Stimulated activated CD8-positive, alpha-beta memory T cell treated with anti-CD3 and anti-CD28 coated beads, Interleukin-4, amount 100 ng/mL, for 24 hours (primary cell): ENCODE measurements at regions not wholly inside any gene's neighbourhood (a gene's known extent, or its start where the extent isn't known, plus 50 kb on each side); places are given as distances from the start of the nearest gene placed in this dataset.

Experiments used
- DNase-seq: peaks from one replicate; pipeline ENCODE4 v3.0.0-alpha.2; 2020; ENCODE audit warnings: low read depth

GRCh38 chr12:116489116-116489515 lies 70.1 kb upstream of the MAP1LC3B2 start:
- DNase-seq, result no peak

- no peak for DNase-seq
Observed at GRCh38 chr12:116490471-116490870, 68.7 kb upstream of the MAP1LC3B2 start.

- no peak for DNase-seq
Observed at GRCh38 chr12:116492703-116493324, 66.4 kb upstream of the MAP1LC3B2 start.

GRCh38 chr12:116495260-116495659 lies 63.9 kb upstream of the MAP1LC3B2 start:
- no peak for DNase-seq

GRCh38 chr12:116497051-116497591 lies 62.1 kb upstream of the MAP1LC3B2 start:
- DNase-seq, result no peak

GRCh38 chr12:116498471-116498870 lies 60.7 kb upstream of the MAP1LC3B2 start:
- DNase-seq, result no peak

- no peak for DNase-seq
Observed at GRCh38 chr12:116502141-116502725, 56.9 kb upstream of the MAP1LC3B2 start.

GRCh38 chr12:116502989-116503496 lies 56.1 kb upstream of the MAP1LC3B2 start:
- no peak for DNase-seq

GRCh38 chr12:116504438-116504837 lies 54.7 kb upstream of the MAP1LC3B2 start:
- DNase-seq, result no peak

GRCh38 chr12:116506697-116507064 lies 52.5 kb upstream of the MAP1LC3B2 start:
- DNase-seq, result no peak

- DNase-seq, result no peak
Observed at GRCh38 chr12:116508145-116509121, 50.7 kb upstream of the MAP1LC3B2 start.
